Testis (tissue), 2 donors: ENCODE measurements at regions not wholly inside any gene's neighbourhood (a gene's known extent, or its start where the extent isn't known, plus 50 kb on each side); places are given as distances from the start of the nearest gene placed in this dataset.

ENCODE experiments used
- POLR2A ChIP-seq: fragments of 450-650 bp; IDR thresholded peaks from one replicate; pipeline ENCODE4 v1.6.1; 2017; ENCODE audit warnings: antibody characterized with exemption, mild to moderate bottlenecking, moderate library complexity
- TF ChIP-seq, protein P1 (sequence below), 3 experiments: fragments of 450-650 bp in 2 of 3; fragments of 200-600 bp in 1 of 3; sonication (generic) in 1 of 3; IDR thresholded peaks; one replicate each; pipeline ENCODE4 v1.5.1; 2016 to 2019; ENCODE audit warnings: antibody characterized with exemption in 3 of 3, mild to moderate bottlenecking in 2 of 3, moderate library complexity in 1 of 3

DNA sequence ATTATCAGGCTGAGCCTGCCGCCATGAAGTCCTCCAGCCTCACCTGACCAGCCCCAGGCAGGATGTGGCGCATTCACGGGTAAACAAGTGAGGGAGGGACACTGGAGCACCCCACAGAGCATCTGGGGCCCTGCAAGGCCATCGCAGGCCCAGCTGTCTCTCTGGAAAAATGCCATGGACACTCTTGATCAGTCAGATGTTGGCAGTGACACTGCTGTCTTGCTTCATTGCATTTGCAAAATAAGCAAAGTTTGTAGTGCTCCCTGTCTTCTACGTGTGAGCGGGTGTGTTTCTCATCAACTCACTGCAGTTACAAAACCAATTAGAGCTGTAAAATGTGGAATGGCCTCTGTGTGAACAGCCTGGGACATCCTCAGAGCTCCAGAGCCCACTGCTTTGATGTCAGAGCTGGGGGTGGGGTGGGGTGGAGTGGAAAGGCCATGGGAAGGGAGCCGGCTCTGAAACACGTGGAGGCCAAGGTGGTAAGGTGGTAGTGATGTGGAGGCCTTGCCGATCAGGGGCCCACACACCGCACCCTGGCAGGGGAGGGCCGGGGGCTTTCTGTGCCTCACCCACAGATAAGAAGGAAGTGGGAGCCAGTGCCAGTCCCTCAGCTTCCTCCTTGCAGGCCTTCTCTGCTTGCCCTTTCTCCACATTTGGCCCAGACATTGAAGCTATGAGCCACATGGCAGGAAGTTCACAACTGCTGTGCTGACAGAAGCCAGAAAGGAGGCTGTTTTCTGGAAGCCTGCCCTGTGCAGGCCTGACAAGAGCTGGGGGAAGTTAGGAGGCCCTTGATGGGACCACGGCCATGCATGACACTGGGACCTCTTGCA, 254.9 kb downstream of the RHOU start:
- TF ChIP-seq, protein P1, sequence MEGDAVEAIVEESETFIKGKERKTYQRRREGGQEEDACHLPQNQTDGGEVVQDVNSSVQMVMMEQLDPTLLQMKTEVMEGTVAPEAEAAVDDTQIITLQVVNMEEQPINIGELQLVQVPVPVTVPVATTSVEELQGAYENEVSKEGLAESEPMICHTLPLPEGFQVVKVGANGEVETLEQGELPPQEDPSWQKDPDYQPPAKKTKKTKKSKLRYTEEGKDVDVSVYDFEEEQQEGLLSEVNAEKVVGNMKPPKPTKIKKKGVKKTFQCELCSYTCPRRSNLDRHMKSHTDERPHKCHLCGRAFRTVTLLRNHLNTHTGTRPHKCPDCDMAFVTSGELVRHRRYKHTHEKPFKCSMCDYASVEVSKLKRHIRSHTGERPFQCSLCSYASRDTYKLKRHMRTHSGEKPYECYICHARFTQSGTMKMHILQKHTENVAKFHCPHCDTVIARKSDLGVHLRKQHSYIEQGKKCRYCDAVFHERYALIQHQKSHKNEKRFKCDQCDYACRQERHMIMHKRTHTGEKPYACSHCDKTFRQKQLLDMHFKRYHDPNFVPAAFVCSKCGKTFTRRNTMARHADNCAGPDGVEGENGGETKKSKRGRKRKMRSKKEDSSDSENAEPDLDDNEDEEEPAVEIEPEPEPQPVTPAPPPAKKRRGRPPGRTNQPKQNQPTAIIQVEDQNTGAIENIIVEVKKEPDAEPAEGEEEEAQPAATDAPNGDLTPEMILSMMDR (IDR thresholded peaks at IDR 0.05) = no peak
- no peak for TF ChIP-seq POLR2A
